ENCODE measurements at regions not wholly inside any gene's neighbourhood (a gene's known extent, or its start where the extent isn't known, plus 50 kb on each side); places are given as distances from the start of the nearest gene placed in this dataset.

- DNase-seq (ENCODE audit: low read depth, low spot score) = no peak
These were observed 644.6 kb upstream of the CHORDC1 start for GRCh38 chr11:90867416-90867815.

- no peak for DNase-seq (ENCODE audit: low read depth, low spot score)
These were observed 633.9 kb upstream of the CHORDC1 start for GRCh38 chr11:90856790-90857189.

- DNase-seq (ENCODE audit: low read depth, low spot score) = no peak
These were observed 632.7 kb upstream of the CHORDC1 start for GRCh38 chr11:90855531-90855930.

GRCh38 chr11:90851196-90851595, 628.3 kb upstream of the CHORDC1 start:
- no peak for DNase-seq (ENCODE audit: low read depth, low spot score)

- DNase-seq (ENCODE audit: low read depth, low spot score) = no peak
These were observed 626.5 kb upstream of the CHORDC1 start for GRCh38 chr11:90849312-90849711.

- no peak for DNase-seq (ENCODE audit: low read depth, low spot score)
These were observed 624.5 kb upstream of the CHORDC1 start for GRCh38 chr11:90847268-90847886.

GRCh38 chr11:90846628-90847027, 623.8 kb upstream of the CHORDC1 start:
- DNase-seq (ENCODE audit: low read depth, low spot score) = no peak

GRCh38 chr11:90845799-90846198, 623.0 kb upstream of the CHORDC1 start:
- DNase-seq (ENCODE audit: low read depth, low spot score) = no peak

GRCh38 chr11:90845126-90845525, 622.3 kb upstream of the CHORDC1 start:
- DNase-seq (ENCODE audit: low read depth, low spot score) = no peak

- no peak for DNase-seq (ENCODE audit: low read depth, low spot score)
These were observed 621.2 kb upstream of the CHORDC1 start for GRCh38 chr11:90844041-90844440.

- no peak for DNase-seq (ENCODE audit: low read depth, low spot score)
These were observed 619.8 kb upstream of the CHORDC1 start for GRCh38 chr11:90842681-90843080.

GRCh38 chr11:90840071-90840470, 617.2 kb upstream of the CHORDC1 start:
- DNase-seq (ENCODE audit: low read depth, low spot score) = no peak

GRCh38 chr11:90836031-90836430, 613.2 kb upstream of the CHORDC1 start:
- no peak for DNase-seq (ENCODE audit: low read depth, low spot score)

- DNase-seq (ENCODE audit: low read depth, low spot score) = no peak
These were observed 600.6 kb upstream of the CHORDC1 start for GRCh38 chr11:90823446-90823845.

- DNase-seq (ENCODE audit: low read depth, low spot score) = no peak
These were observed 600.1 kb upstream of the CHORDC1 start for GRCh38 chr11:90822996-90823395.

GRCh38 chr11:90818196-90818745, 595.4 kb upstream of the CHORDC1 start:
- DNase-seq (ENCODE audit: low read depth, low spot score) = no peak

GRCh38 chr11:90809581-90809980, 586.7 kb upstream of the CHORDC1 start:
- DNase-seq (ENCODE audit: low read depth, low spot score) = no peak

- no peak for DNase-seq (ENCODE audit: low read depth, low spot score)
These were observed 582.3 kb upstream of the CHORDC1 start for GRCh38 chr11:90805172-90805571.

GRCh38 chr11:90803831-90804230, 581.0 kb upstream of the CHORDC1 start:
- no peak for DNase-seq (ENCODE audit: low read depth, low spot score)

GRCh38 chr11:90803366-90803765, 580.5 kb upstream of the CHORDC1 start:
- DNase-seq (ENCODE audit: low read depth, low spot score) = no peak

- DNase-seq (ENCODE audit: low read depth, low spot score) = no peak
These were observed 575.9 kb upstream of the CHORDC1 start for GRCh38 chr11:90798769-90799168.

GRCh38 chr11:90795746-90796145, 572.9 kb upstream of the CHORDC1 start:
- DNase-seq (ENCODE audit: low read depth, low spot score) = no peak

GRCh38 chr11:90788961-90789360, 566.1 kb upstream of the CHORDC1 start:
- DNase-seq (ENCODE audit: low read depth, low spot score) = no peak

All from brain pericyte (primary cell).